H9 (cell line): ENCODE measurements at regions not wholly inside any gene's neighbourhood (a gene's known extent, or its start where the extent isn't known, plus 50 kb on each side); places are given as distances from the start of the nearest gene placed in this dataset.

Experiments used
- DNase-seq: peaks from one replicate; pipeline ENCODE4 v3.0.0-alpha.2; 2017
- H2AFZ ChIP-seq: one replicate; pipeline ENCODE4 v1.6.1; 2013; ENCODE audit warnings: mild to moderate bottlenecking, low read length, control low read depth, moderate library complexity
- H2AK5ac ChIP-seq: 2 replicates; pipeline ENCODE4 v1.6.1; 2013; ENCODE audit warnings: low read length, control low read depth, mixed read lengths; ENCODE audit not compliant: insufficient read length
- H2BK120ac ChIP-seq: one replicate; pipeline ENCODE4 v1.6.1; 2013; ENCODE audit warnings: low read depth, mild to moderate bottlenecking, low read length, control low read depth, inconsistent platforms; ENCODE audit not compliant: poor library complexity, severe bottlenecking
- H2BK12ac ChIP-seq: 2 replicates; pipeline ENCODE4 v1.6.1; 2013; ENCODE audit warnings: low read length, control low read depth, mixed read lengths, low read depth; ENCODE audit not compliant: insufficient read length
- H2BK15ac ChIP-seq: 2 replicates; pipeline ENCODE4 v1.6.1; 2013; ENCODE audit warnings: low read depth, low read length, control low read depth
- H2BK20ac ChIP-seq: one replicate; pipeline ENCODE4 v1.6.1; 2013; ENCODE audit warnings: low read depth, mild to moderate bottlenecking, low read length, control low read depth, inconsistent platforms; ENCODE audit not compliant: poor library complexity, severe bottlenecking
- H2BK5ac ChIP-seq: 2 replicates; pipeline ENCODE4 v1.6.1; 2013; ENCODE audit warnings: low read length, control low read depth, mixed read lengths; ENCODE audit not compliant: insufficient read length
- H3K14ac ChIP-seq: 2 replicates; pipeline ENCODE4 v1.6.1; 2013; ENCODE audit warnings: low read length, control low read depth; ENCODE audit not compliant: insufficient read depth
- H3K18ac ChIP-seq: 2 replicates; pipeline ENCODE4 v1.6.1; 2013; ENCODE audit warnings: low read depth, mild to moderate bottlenecking, mixed read lengths, low read length, control low read depth; ENCODE audit not compliant: insufficient read length
- H3K23ac ChIP-seq: 2 replicates; pipeline ENCODE4 v1.6.1; 2013; ENCODE audit warnings: low read length, control low read depth, mixed read lengths, low read depth; ENCODE audit not compliant: insufficient read length
- H3K23me2 ChIP-seq: 2 replicates; pipeline ENCODE4 v1.6.1; 2013; ENCODE audit warnings: low read depth, mild to moderate bottlenecking, mixed read lengths, low read length, control low read depth; ENCODE audit not compliant: insufficient read length, poor library complexity, severe bottlenecking
- H3K27ac ChIP-seq: 2 replicates; pipeline ENCODE4 v1.5.1; 2013; ENCODE audit warnings: low read length, control low read depth, mixed read lengths, low read depth; ENCODE audit not compliant: insufficient read length
- H3K27me3 ChIP-seq: 2 replicates; pipeline ENCODE4 v1.6.1; 2013; ENCODE audit warnings: low read length, control low read depth, inconsistent platforms; ENCODE audit not compliant: insufficient read depth
- H3K4ac ChIP-seq: 2 replicates; pipeline ENCODE4 v1.6.1; 2013; ENCODE audit warnings: low read depth, mild to moderate bottlenecking, control low read depth, inconsistent platforms, low read length, moderate library complexity
- H3K4me1 ChIP-seq: 2 replicates; pipeline ENCODE4 v1.6.1; 2013; ENCODE audit warnings: low read length, control low read depth, inconsistent platforms; ENCODE audit not compliant: insufficient read depth
- H3K4me2 ChIP-seq: 2 replicates; pipeline ENCODE4 v1.6.1; 2013; ENCODE audit warnings: low read length, control low read depth, mixed read lengths; ENCODE audit not compliant: insufficient read length, insufficient read depth
- H3K56ac ChIP-seq: 2 replicates; pipeline ENCODE4 v1.6.1; 2013; ENCODE audit warnings: low read depth, mild to moderate bottlenecking, mixed read lengths, low read length, control low read depth; ENCODE audit not compliant: insufficient read length
- H3K79me1 ChIP-seq: 2 replicates; pipeline ENCODE4 v1.6.1; 2013; ENCODE audit warnings: low read depth, mild to moderate bottlenecking, moderate library complexity, low read length, control low read depth, inconsistent platforms; ENCODE audit not compliant: insufficient read depth, poor library complexity, severe bottlenecking
- H3K79me2 ChIP-seq: 2 replicates; pipeline ENCODE4 v1.6.1; 2013; ENCODE audit warnings: low read length, control low read depth, inconsistent platforms; ENCODE audit not compliant: insufficient read depth
- H3K9ac ChIP-seq: 2 replicates; pipeline ENCODE4 v1.6.1; 2013; ENCODE audit warnings: low read length, control low read depth, mixed read lengths; ENCODE audit not compliant: insufficient read length; ENCODE audit errors: extremely low read depth
- H3K9me3 ChIP-seq: one replicate; pipeline ENCODE4 v1.6.1; 2013; ENCODE audit warnings: low read depth, low read length, inconsistent platforms; ENCODE audit not compliant: control insufficient read depth
- H3T11ph ChIP-seq: one replicate; pipeline ENCODE4 v1.6.1; 2013; ENCODE audit warnings: mild to moderate bottlenecking, low read length, control low read depth, inconsistent platforms
- H4K20me1 ChIP-seq: one replicate; pipeline ENCODE4 v1.6.1; 2013; ENCODE audit not compliant: control insufficient read depth, insufficient read length, insufficient read depth
- H4K5ac ChIP-seq: 2 replicates; pipeline ENCODE4 v1.6.1; 2013; ENCODE audit warnings: low read depth, mild to moderate bottlenecking, mixed read lengths, low read length, control low read depth; ENCODE audit not compliant: insufficient read length
- H4K8ac ChIP-seq: replicated peaks from 2 replicates; pipeline ENCODE4 v1.6.1; 2013; ENCODE audit warnings: low read length, control low read depth, mixed read lengths, low read depth; ENCODE audit not compliant: insufficient read length
- H4K91ac ChIP-seq: 2 replicates; pipeline ENCODE4 v1.6.1; 2013; ENCODE audit warnings: low read depth, mild to moderate bottlenecking, moderate library complexity, mixed read lengths, low read length, control low read depth; ENCODE audit not compliant: insufficient read length
- H3K27ac Mint-ChIP-seq, 3 experiments: 2 replicates in 2 of 3; 3 replicates in 1 of 3; pipeline ENCODE4 v1.8.0; 2020 to 2021; ENCODE audit warnings: mixed read lengths in 3 of 3, mild to moderate bottlenecking in 1 of 3, moderate library complexity in 1 of 3
- H3K27me3 Mint-ChIP-seq: 2 replicates; pipeline ENCODE4 v1.8.0; 2021; ENCODE audit warnings: low read depth, mild to moderate bottlenecking, moderate library complexity, mixed read lengths
- H3K36me3 Mint-ChIP-seq, 3 experiments: 2 replicates in 2 of 3; 3 replicates in 1 of 3; pipeline ENCODE4 v1.8.0; 2020 to 2021; ENCODE audit warnings: low read depth in 3 of 3, mixed read lengths in 3 of 3; ENCODE audit not compliant: insufficient read depth in 1 of 3
- H3K4me1 Mint-ChIP-seq, 2 experiments: 2 replicates each; pipeline ENCODE4 v1.8.0; 2020; ENCODE audit warnings: mixed read lengths in 2 of 2
- H3K4me3 Mint-ChIP-seq, 2 experiments: 2 replicates in 1 of 2; 3 replicates in 1 of 2; pipeline ENCODE4 v1.8.0; 2020 to 2021; ENCODE audit warnings: mild to moderate bottlenecking in 2 of 2, mixed read lengths in 2 of 2, moderate library complexity in 1 of 2
- H3K9me3 Mint-ChIP-seq, 2 experiments: 2 replicates in 1 of 2; 3 replicates in 1 of 2; pipeline ENCODE4 v1.8.0; 2020; ENCODE audit warnings: mild to moderate bottlenecking in 2 of 2, mixed read lengths in 2 of 2, moderate library complexity in 1 of 2
- CTCF ChIP-seq: fragments of 200-600 bp; sonication (generic); conservative IDR thresholded peaks from 3 replicates; pipeline ENCODE4 v1.8.0; 2021; ENCODE audit warnings: antibody characterized with exemption, mild to moderate bottlenecking
- WGBS: extraction: QIAGEN DNeasy Blood & Tissue Kit; methylation state at CpG from one replicate; pipeline ENCODE4 v1.1.7; 2013; ENCODE audit warnings: missing lambda C conversion rate, low lambda C conversion rate, mixed read lengths; ENCODE audit not compliant: insufficient read length; ENCODE audit errors: extremely low coverage; 5-methylcytosine and 5-hydroxymethylcytosine counted together

- H4K8ac ChIP-seq: no peak overlapping the region
- no peaks in the 10 kb centered on the region for H3K23me2 ChIP-seq
- no peak overlapping the region for H2BK120ac ChIP-seq
- H3K9ac ChIP-seq: no peak overlapping the region
- H3K4me3 Mint-ChIP-seq: no peak overlapping the region
- no peak overlapping the region for H3K27ac ChIP-seq
- H2AFZ ChIP-seq: no peak overlapping the region
- no peak overlapping the region for H3K18ac ChIP-seq
- no peak overlapping the region for H4K91ac ChIP-seq
- H2BK15ac ChIP-seq: no peak overlapping the region
- H3K23ac ChIP-seq: no peak overlapping the region
- H2AK5ac ChIP-seq: no peak overlapping the region
- no CpG with 5 or more reads among the region's 1 CpG for WGBS
- no peak overlapping the region for H3K4me2 ChIP-seq
- no peak for DNase-seq
- H3K27ac Mint-ChIP-seq: no peak overlapping the region
- no peaks in the 10 kb centered on the region for H3K79me1 ChIP-seq
- H2BK12ac ChIP-seq: no peak overlapping the region
- no peaks in the 10 kb centered on the region for H4K20me1 ChIP-seq
- H3K56ac ChIP-seq: no peak overlapping the region
- H3K9me3 Mint-ChIP-seq: no peaks in the 10 kb centered on the region; a peak in 1 of 5 replicates
- H3K4ac ChIP-seq: no peak overlapping the region
- H2BK20ac ChIP-seq: peak overlapping the region; percentile 45
- peaks cover 4 to 11% of the 10 kb centered on the region in 2 experiments; a peak in 2 of 4 replicates for H3K4me1 Mint-ChIP-seq
- no peak for TF ChIP-seq CTCF
- no peaks in the 10 kb centered on the region for H3K36me3 Mint-ChIP-seq
- no peaks in the 10 kb centered on the region for H3K27me3 Mint-ChIP-seq
- H3T11ph ChIP-seq: no peak overlapping the region
- no peak overlapping the region for H3K14ac ChIP-seq
- no peaks in the 10 kb centered on the region for H3K79me2 ChIP-seq
- H2BK5ac ChIP-seq: no peak overlapping the region
- no peaks in the 10 kb centered on the region for H3K27me3 ChIP-seq
- H3K9me3 ChIP-seq: no peaks in the 10 kb centered on the region
- no peak overlapping the region for H4K5ac ChIP-seq
- no peaks in the 10 kb centered on the region for H3K4me1 ChIP-seq
These were observed 614.8 kb upstream of the AGA start for GRCh38 chr4:178056996-178057395.
